GM19351 (cell line): ENCODE measurements at regions not wholly inside any gene's neighbourhood (a gene's known extent, or its start where the extent isn't known, plus 50 kb on each side); places are given as distances from the start of the nearest gene placed in this dataset.

Experiments used
- ATAC-seq: cut with Tn5 transposase; IDR thresholded peaks from one replicate; pipeline ENCODE4 v1.9.1; 2021; ENCODE audit warnings: mild to moderate bottlenecking, moderate library complexity; ENCODE audit not compliant: unreplicated experiment

DNA sequence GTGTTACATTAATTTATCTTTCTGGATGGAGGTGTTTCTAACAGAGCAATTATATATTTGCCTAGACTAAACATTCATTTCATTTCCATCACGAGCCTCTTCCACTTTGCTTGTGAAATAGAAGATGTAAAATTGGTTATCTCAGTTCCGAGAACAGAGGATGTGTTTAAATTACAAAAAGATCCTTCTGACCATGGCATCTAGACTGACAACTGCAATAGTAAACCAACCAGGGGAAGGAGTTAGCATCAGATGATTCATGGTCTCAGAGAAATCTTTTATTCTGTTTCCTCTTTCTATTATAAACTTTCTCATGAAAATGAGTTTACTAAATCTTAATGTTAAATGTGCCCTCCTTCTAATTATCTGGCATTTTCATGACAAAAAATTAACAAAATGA, 149.8 kb upstream of the WDR11 start:
- no peak for ATAC-seq

DNA sequence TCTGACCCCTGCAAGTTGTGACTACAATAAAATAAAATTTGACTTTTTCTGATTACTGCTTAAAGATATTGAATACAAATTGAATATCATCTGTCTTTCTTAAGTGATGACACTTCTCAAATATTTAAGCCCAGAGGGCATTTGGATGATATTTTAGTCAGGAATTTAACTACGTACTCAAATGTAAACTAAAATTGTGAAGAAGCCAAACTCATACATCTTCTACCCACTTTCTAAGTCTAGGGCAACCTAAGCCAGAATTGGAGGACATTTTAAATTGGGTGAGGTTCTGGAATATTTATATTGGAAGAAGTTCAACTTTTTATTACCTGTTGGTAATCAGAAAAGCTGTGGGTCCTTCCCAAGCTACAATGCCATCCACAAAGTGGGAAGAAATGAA, 149.1 kb upstream of the WDR11 start:
- ATAC-seq, result no peak

- no peak for ATAC-seq
Observed at GRCh38 chr10:120705309-120705708, 145.9 kb upstream of the WDR11 start.

- no peak for ATAC-seq
Observed at GRCh38 chr10:120710076-120710475, 141.1 kb upstream of the WDR11 start.

GRCh38 chr10:120711860-120712259, 139.3 kb upstream of the WDR11 start:
- no peak for ATAC-seq

DNA sequence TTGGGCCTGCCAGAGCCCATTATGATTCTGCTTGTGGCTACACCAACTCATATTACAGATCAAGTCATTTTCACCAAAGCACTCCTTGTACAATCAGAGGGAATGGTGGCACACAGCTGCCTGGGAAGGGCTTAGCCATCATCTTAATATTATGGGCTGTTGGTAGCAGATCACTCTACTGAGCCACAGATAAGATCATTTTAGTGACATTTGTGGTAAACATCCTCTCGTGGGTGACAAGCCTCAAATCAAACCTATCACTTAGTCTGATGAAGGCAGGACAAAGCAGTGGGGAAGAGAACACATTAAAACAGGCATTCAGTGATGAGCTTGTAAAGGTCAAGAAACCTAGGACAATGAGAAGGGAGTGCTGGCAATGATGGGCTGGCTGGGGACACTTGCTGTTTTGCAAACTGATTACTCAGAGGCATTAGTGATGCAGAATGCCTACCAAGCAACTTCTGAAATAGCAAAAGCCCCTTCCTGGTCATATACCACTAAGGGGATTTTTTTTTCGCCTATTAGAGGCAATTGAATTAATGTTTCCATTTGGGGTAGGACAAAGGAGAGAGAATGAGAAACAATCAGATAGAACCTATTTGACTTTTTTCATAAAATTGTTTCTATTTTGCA, 137.5 kb upstream of the WDR11 start:
- ATAC-seq, result no peak

- no peak for ATAC-seq
Observed at GRCh38 chr10:120715171-120715570, 136.0 kb upstream of the WDR11 start.

DNA sequence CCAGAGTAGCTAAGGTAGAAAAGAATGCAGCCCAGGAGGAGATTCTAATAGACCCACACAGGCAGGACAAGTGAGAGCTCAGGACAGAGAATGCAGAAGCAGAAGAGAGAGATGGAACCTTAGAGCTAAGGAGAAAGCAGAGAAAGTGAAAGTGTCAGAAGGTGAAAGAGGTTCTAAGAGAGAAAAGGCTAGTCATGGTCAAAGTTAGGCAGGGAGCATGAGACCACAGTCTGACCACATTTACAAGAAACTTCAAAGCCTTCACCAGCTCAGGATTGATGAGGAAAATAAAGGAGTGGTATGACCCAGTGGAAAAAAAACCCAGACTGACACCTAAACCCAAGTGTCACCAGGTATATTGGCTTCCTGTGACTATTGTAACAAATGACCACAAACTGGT, 131.8 kb upstream of the WDR11 start:
- ATAC-seq, result peak; percentile 94

DNA sequence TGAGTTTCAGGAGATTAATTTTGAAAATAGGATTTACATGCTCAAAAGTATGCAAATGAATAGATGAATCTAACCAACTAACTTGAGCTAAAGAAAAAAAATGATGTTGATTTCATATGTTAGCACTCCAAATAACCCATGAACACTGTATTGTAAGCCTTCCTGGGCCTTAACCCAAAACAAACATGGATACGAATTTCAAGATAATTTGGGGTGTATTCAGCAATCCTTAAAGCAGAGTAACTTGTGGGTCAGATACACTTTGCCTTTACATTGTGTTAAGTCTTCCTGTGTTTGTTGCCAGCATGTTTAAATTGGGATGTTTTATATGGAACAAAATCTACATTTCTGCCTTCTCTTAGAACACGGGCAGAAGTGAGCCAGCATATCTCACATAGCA, 124.2 kb upstream of the WDR11 start:
- ATAC-seq, result no peak

DNA sequence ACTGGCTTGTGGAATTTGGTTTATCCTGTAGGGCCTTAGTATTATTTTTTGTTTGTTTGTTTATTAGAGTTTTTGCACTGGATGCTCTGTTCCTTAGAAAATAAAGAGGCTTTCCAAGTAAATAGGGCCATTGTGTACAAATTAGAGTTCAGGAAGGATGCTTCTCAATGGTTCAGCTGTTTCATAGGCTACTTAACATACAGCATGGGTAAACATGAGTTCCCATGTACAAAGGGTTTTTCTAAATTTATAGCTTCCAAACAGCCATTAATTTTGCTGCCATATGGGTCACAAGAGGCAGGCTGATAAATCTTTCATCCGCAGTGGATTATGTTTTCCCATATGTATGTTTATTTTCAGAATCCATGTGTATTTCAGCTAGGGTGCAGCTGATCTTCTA, 121.6 kb upstream of the WDR11 start:
- ATAC-seq, result no peak

GRCh38 chr10:120732067-120732466, 119.1 kb upstream of the WDR11 start:
- ATAC-seq, result no peak

DNA sequence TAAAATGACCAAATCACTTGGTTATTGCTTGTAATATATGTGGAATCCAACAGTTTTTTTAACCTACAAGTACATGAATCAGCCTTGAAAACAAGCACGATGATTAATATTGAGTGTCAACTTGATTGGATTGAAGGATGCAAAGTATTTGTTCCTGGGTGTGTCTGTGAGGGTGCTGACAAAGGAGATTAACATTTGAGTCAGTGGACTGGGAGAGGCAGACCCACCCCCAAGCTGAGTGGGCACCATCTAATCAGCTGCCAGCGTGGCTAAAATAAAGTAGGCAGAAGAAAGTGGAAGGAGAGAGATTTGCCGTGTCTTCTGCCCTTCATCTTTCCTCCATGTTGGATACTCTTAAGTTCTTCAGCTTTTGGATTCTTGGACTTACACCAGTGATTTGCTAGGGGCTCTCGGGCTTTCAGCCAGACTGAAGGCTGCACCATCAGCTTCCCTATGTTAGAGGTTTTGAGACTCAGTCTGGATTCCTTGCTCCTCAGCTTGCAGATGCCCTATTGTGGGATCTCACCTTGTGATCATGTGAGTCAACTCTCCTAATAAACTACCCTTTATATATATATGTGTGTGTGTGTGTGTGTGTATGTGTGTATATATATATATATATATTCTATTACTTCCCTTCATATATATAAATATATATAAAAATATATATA, 118.4 kb upstream of the WDR11 start:
- ATAC-seq, result no peak

GRCh38 chr10:120734483-120735078, 116.6 kb upstream of the WDR11 start:
- ATAC-seq, result no peak

- no peak for ATAC-seq
Observed at GRCh38 chr10:120735315-120735714, 115.8 kb upstream of the WDR11 start.

DNA sequence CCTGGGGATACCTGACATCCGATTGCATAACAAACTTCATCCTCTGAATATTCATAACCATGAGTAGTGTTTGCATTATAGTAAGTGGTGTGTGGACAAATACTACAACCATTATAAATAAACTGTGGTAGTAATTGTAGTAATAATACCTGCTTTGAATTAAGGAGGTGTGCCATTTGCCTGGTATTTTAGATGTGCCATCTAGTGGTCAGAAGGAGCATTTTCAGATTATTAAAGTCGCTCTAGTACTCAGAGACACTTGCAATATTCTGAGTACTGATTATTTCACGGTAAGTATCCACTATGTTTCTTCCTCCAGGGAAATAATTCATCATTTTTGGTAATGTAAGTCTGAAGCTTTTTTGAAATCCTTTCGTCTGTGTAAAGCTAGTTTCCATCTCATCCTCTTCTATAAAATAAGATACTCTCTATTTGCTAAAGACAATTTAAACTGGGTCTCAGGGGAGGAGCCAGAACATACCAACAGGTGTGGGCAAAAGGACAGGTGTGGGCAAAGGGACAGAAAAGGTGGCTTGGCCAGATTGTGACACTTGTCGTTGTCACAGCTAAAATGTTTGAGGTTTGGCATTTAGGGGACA, 115.3 kb upstream of the WDR11 start:
- peak; percentile 86 for ATAC-seq

- ATAC-seq, result no peak
Observed at GRCh38 chr10:120736377-120736776, 114.8 kb upstream of the WDR11 start.

DNA sequence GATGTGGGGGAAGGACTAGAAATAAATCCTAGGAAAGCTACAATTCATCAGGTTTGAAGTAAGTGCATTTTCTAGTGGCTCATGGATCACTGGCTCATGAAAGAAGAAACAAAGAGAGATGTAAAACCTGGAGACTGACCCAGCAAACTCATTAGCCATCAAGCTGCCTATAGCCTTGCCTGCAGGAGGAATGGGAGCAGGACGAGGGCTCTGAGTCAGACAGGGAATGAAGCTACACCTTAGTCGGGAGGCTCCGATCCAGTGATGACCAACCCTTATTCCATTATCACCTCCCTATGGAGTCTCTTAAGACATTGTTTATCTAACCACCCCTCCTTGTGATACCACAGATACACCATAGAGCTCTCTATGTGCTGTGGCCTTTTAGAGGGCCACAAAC, 112.5 kb upstream of the WDR11 start:
- no peak for ATAC-seq

DNA sequence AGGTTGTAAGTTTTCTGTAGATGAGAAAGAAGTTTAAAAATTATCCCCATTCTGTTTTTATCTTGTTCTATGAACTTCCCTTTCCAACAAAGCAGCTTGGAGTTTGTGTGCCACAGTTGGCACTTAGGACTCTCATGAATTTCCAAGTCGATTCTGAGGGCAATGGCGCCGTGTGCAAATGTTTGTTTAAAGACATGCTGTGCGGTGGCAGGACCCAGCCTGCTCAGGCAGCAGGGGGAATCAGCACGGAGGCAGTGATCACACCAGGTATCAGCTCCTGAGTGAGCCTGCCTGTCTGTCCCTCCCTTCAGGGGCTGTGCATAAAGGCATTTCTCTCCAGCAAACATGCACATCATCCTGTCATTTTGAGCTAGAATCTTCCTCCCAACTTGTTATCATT, 109.8 kb upstream of the WDR11 start:
- no peak for ATAC-seq

GRCh38 chr10:120742373-120742772, 108.8 kb upstream of the WDR11 start:
- no peak for ATAC-seq

DNA sequence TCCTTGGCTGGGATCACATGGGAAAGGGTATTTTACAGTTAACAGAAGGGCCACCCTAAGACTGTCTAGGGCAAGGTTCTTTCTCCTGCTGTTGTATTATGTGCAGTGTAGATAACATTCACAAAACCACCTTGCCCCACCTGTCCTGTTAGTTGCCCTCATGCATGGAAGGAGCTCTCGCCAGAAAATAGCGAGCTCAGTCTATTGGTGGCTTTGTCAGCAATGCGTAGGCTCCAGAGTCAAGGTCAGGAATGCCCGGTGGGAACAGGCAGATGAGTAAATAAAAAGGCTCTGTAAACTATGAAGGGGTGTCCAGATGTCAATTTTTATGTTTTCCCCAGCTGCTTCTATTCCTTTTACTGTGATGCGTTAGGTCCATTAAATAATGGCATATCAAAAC, 107.1 kb upstream of the WDR11 start:
- ATAC-seq, result no peak

GRCh38 chr10:120746001-120746777, 105.0 kb upstream of the WDR11 start:
- ATAC-seq, result no peak
